WTC11 (cell line): ENCODE measurements at regions not wholly inside any gene's neighbourhood (a gene's known extent, or its start where the extent isn't known, plus 50 kb on each side); places are given as distances from the start of the nearest gene placed in this dataset.

Experiments
- ATAC-seq: fragments of 200-7000 bp; cut with Tn5 transposase; 2 replicates; pipeline ENCODE4 v1.10.0; 2021; ENCODE audit warnings: mild to moderate bottlenecking, moderate library complexity
- CTCF ChIA-PET: fragments of 300-600 bp; sonication (Branson Sonifier 250); formaldehyde crosslinking; loops from one replicate; lab custom pipeline; 2021; ENCODE audit warnings: antibody characterized with exemption; lab: Charles Lee
- POLR2A ChIA-PET: fragments of 350-600 bp; sonication (Branson Sonifier 250); formaldehyde crosslinking; loops from one replicate; lab custom pipeline; 2021; ENCODE audit warnings: antibody characterized with exemption; lab: Charles Lee
- DNase-seq: peaks from one replicate; pipeline ENCODE4 v3.0.0; 2021; ENCODE audit warnings: low spot score
- H3K27ac Mint-ChIP-seq: 2 replicates; pipeline ENCODE4 v1.8.0; 2021; ENCODE audit warnings: mixed read lengths
- H3K27me3 Mint-ChIP-seq: 2 replicates; pipeline ENCODE4 v1.8.0; 2021; ENCODE audit warnings: low read depth, mild to moderate bottlenecking, moderate library complexity, mixed read lengths
- H3K36me3 Mint-ChIP-seq: 2 replicates; pipeline ENCODE4 v1.8.0; 2021; ENCODE audit warnings: mixed read lengths
- H3K4me1 Mint-ChIP-seq: 2 replicates; pipeline ENCODE4 v1.8.0; 2022; ENCODE audit warnings: mixed read lengths
- H3K4me3 Mint-ChIP-seq: 2 replicates; pipeline ENCODE4 v1.8.0; 2021; ENCODE audit warnings: mild to moderate bottlenecking, moderate library complexity, mixed read lengths
- H3K9me3 Mint-ChIP-seq: 2 replicates; pipeline ENCODE4 v1.8.0; 2021; ENCODE audit warnings: mixed read lengths
- ATF1 ChIP-seq: sonication (generic); formaldehyde crosslinking; IDR thresholded peaks from 2 replicates; pipeline ENCODE4 v1.8.1; 2023; ENCODE audit warnings: mild to moderate bottlenecking, moderate library complexity, missing genetic modification reagents
- CBFB ChIP-seq: sonication (generic); formaldehyde crosslinking; IDR thresholded peaks from 2 replicates; pipeline ENCODE4 v1.8.1; 2022; ENCODE audit warnings: mild to moderate bottlenecking, low read depth, missing genetic modification reagents
- CTCF ChIP-seq: fragments of 200-600 bp; IDR thresholded peaks from 2 replicates; pipeline ENCODE4 v1.8.0; 2022; ENCODE audit warnings: antibody characterized with exemption
- E2F4 ChIP-seq: sonication (generic); formaldehyde crosslinking; IDR thresholded peaks from 2 replicates; pipeline ENCODE4 v1.8.1; 2022; ENCODE audit warnings: low read depth, mild to moderate bottlenecking, moderate library complexity, missing genetic modification reagents, borderline replicate concordance
- E2F5 ChIP-seq: sonication (generic); formaldehyde crosslinking; IDR thresholded peaks from 2 replicates; pipeline ENCODE4 v1.8.1; 2022; ENCODE audit warnings: mild to moderate bottlenecking, moderate library complexity, missing genetic modification reagents
- ERG ChIP-seq: fragments of 250-450 bp; sonication (Bioruptor Pico); IDR thresholded peaks from 2 replicates; pipeline ENCODE4 v1.8.0; 2021; ENCODE audit warnings: mild to moderate bottlenecking
- ESRRA ChIP-seq: sonication (generic); formaldehyde crosslinking; IDR thresholded peaks from 2 replicates; pipeline ENCODE4 v1.8.1; 2022; ENCODE audit warnings: mild to moderate bottlenecking, missing genetic modification reagents, borderline replicate concordance
- FOXK1 ChIP-seq: sonication (generic); formaldehyde crosslinking; IDR thresholded peaks from 2 replicates; pipeline ENCODE4 v1.8.0; 2022; ENCODE audit warnings: mild to moderate bottlenecking, moderate library complexity, missing genetic modification reagents
- FOXP4 ChIP-seq: sonication (generic); formaldehyde crosslinking; IDR thresholded peaks from 2 replicates; pipeline ENCODE4 v1.8.0; 2022; ENCODE audit warnings: mild to moderate bottlenecking, missing genetic modification reagents
- GTF2I ChIP-seq: fragments of 250-450 bp; sonication (Bioruptor Pico); conservative IDR thresholded peaks from 2 replicates; pipeline ENCODE4 v1.4.0; 2021; ENCODE audit warnings: mild to moderate bottlenecking
- HMGA2 ChIP-seq: fragments of 250-450 bp; sonication (Bioruptor Pico); IDR thresholded peaks from 2 replicates; pipeline ENCODE4 v1.4.0; 2021; ENCODE audit warnings: mild to moderate bottlenecking, moderate library complexity
- JAZF1 ChIP-seq: fragments of 250-450 bp; sonication (Bioruptor Pico); IDR thresholded peaks from 2 replicates; pipeline ENCODE4 v1.9.0; 2021; ENCODE audit warnings: moderate library complexity, mild to moderate bottlenecking, inconsistent platforms
- KAT7 ChIP-seq: sonication (generic); formaldehyde crosslinking; IDR thresholded peaks from 2 replicates; pipeline ENCODE4 v1.8.1; 2023; ENCODE audit warnings: missing genetic modification reagents, mild to moderate bottlenecking, borderline replicate concordance
- NFYB ChIP-seq: sonication (generic); formaldehyde crosslinking; conservative IDR thresholded peaks from 2 replicates; pipeline ENCODE4 v1.8.0; 2022; ENCODE audit warnings: low read depth, missing genetic modification reagents
- NR3C1 ChIP-seq: sonication (generic); formaldehyde crosslinking; conservative IDR thresholded peaks from 2 replicates; pipeline ENCODE4 v1.8.1; 2023; ENCODE audit warnings: low read depth, mild to moderate bottlenecking, missing genetic modification reagents
- OVOL2 ChIP-seq: fragments of 250-450 bp; sonication (Bioruptor Pico); IDR thresholded peaks from 2 replicates; pipeline ENCODE4 v1.9.0; 2021; ENCODE audit warnings: mild to moderate bottlenecking, borderline replicate concordance
- PRRX2 ChIP-seq: fragments of 250-450 bp; sonication (Bioruptor Pico); IDR thresholded peaks from 2 replicates; pipeline ENCODE4 v1.8.0; 2021; ENCODE audit warnings: mild to moderate bottlenecking
- RELA ChIP-seq: sonication (generic); formaldehyde crosslinking; IDR thresholded peaks from 2 replicates; pipeline ENCODE4 v1.8.1; 2022; ENCODE audit warnings: missing genetic modification reagents, mild to moderate bottlenecking, borderline replicate concordance
- SMAD4 ChIP-seq: sonication (generic); formaldehyde crosslinking; IDR thresholded peaks from 2 replicates; pipeline ENCODE4 v1.8.0; 2022; ENCODE audit warnings: mild to moderate bottlenecking, missing genetic modification reagents
- SOX15 ChIP-seq: fragments of 250-450 bp; sonication (Bioruptor Pico); IDR thresholded peaks from 2 replicates; pipeline ENCODE4 v1.9.0; 2021; ENCODE audit warnings: mild to moderate bottlenecking
- TEAD1 ChIP-seq: sonication (generic); formaldehyde crosslinking; IDR thresholded peaks from 2 replicates; pipeline ENCODE4 v1.8.0; 2022; ENCODE audit warnings: mild to moderate bottlenecking, missing genetic modification reagents
- ZNF121 ChIP-seq: sonication (generic); formaldehyde crosslinking; IDR thresholded peaks from 2 replicates; pipeline ENCODE4 v1.8.0; 2023; ENCODE audit warnings: missing genetic modification reagents
- ZNF138 ChIP-seq: sonication (generic); formaldehyde crosslinking; conservative IDR thresholded peaks from 2 replicates; pipeline ENCODE4 v1.8.1; 2022; ENCODE audit warnings: mild to moderate bottlenecking, moderate library complexity, missing genetic modification reagents
- ZNF219 ChIP-seq: sonication (generic); formaldehyde crosslinking; IDR thresholded peaks from 2 replicates; pipeline ENCODE4 v1.8.0; 2023; ENCODE audit warnings: missing genetic modification reagents, mild to moderate bottlenecking, borderline replicate concordance
- ZNF416 ChIP-seq: fragments of 250-450 bp; sonication (Bioruptor Pico); IDR thresholded peaks from 2 replicates; pipeline ENCODE4 v1.9.0; 2021; ENCODE audit warnings: mild to moderate bottlenecking, inconsistent platforms
- ZNF423 ChIP-seq: fragments of 250-450 bp; sonication (Bioruptor Pico); IDR thresholded peaks from 2 replicates; pipeline ENCODE4 v2.1.2; 2022; ENCODE audit warnings: mild to moderate bottlenecking, moderate library complexity
- ZNF425 ChIP-seq: fragments of 250-450 bp; sonication (Bioruptor Pico); conservative IDR thresholded peaks from 2 replicates; pipeline ENCODE4 v1.9.0; 2021; ENCODE audit warnings: mild to moderate bottlenecking
- ZNF512 ChIP-seq: sonication (generic); formaldehyde crosslinking; IDR thresholded peaks from 2 replicates; pipeline ENCODE4 v1.8.1; 2022; ENCODE audit warnings: missing genetic modification reagents, borderline replicate concordance

GRCh38 chr3:106590216-106590615, 721.4 kb upstream of the CBLB start:
- POLR2A ChIA-PET: no interaction called here
- Mint-ChIP-seq H3K36me3 (no peaks in the 10 kb centered on the region), H3K9me3 (peaks cover 8% of the 10 kb centered on the region), H3K4me1 (no peaks in the 10 kb centered on the region), H3K4me3 (no peak overlapping the region), H3K27ac (no peak overlapping the region), H3K27me3 (no peaks in the 10 kb centered on the region)
- no peak for DNase-seq
- no peak for TF ChIP-seq FOXP4 (CRISPR knock-in tag)
- TF ChIP-seq ERG: no peak
- no peak for TF ChIP-seq NFYB
- no peak for TF ChIP-seq ZNF423 (CRISPR knock-in tag)
- no peak for TF ChIP-seq ESRRA (CRISPR knock-in tag)
- TF ChIP-seq ATF1 (CRISPR knock-in tag): no peak
- no peak for TF ChIP-seq ZNF219 (CRISPR knock-in tag)
- TF ChIP-seq E2F5 (CRISPR knock-in tag): no peak
- TF ChIP-seq KAT7 (CRISPR knock-in tag): no peak
- no peak for TF ChIP-seq SMAD4 (CRISPR knock-in tag)
- TF ChIP-seq CBFB (CRISPR knock-in tag): no peak
- no peak for TF ChIP-seq FOXK1 (CRISPR knock-in tag)
- no peak for TF ChIP-seq ZNF512 (CRISPR knock-in tag)
- TF ChIP-seq OVOL2 (CRISPR knock-in tag): no peak
- no peak for TF ChIP-seq ZNF425 (CRISPR knock-in tag)
- CTCF ChIA-PET: no interaction called here
- no peak for ATAC-seq

GRCh38 chr3:106593381-106593780, 724.6 kb upstream of the CBLB start:
- DNase-seq: no peak
- no peaks in the 10 kb centered on the region for H3K27me3 Mint-ChIP-seq
- peaks cover 24% of the 10 kb centered on the region for H3K9me3 Mint-ChIP-seq
- POLR2A ChIA-PET: no interaction called here
- no peak overlapping the region for H3K4me3 Mint-ChIP-seq
- no peak overlapping the region for H3K27ac Mint-ChIP-seq
- H3K4me1 Mint-ChIP-seq: no peaks in the 10 kb centered on the region
- no peaks in the 10 kb centered on the region for H3K36me3 Mint-ChIP-seq
- no peak for ATAC-seq
- CTCF ChIA-PET: no interaction called here
- no peak for TF ChIP-seq PRRX2
- no peak for TF ChIP-seq ATF1 (CRISPR knock-in tag)
- no peak for TF ChIP-seq NR3C1
- TF ChIP-seq E2F4 (CRISPR knock-in tag): no peak
- TF ChIP-seq SOX15 (CRISPR knock-in tag): no peak
- no peak for TF ChIP-seq CTCF
- no peak for TF ChIP-seq JAZF1 (CRISPR knock-in tag)
- TF ChIP-seq RELA: no peak
- no peak for TF ChIP-seq GTF2I
- no peak for TF ChIP-seq HMGA2 (CRISPR knock-in tag)
- TF ChIP-seq TEAD1 (CRISPR knock-in tag): no peak
- no peak for TF ChIP-seq ZNF138 (CRISPR knock-in tag)
- no peak for TF ChIP-seq ZNF121 (CRISPR knock-in tag)
- no peak for TF ChIP-seq ZNF416
